ENCODE measurements at regions not wholly inside any gene's neighbourhood (a gene's known extent, or its start where the extent isn't known, plus 50 kb on each side); places are given as distances from the start of the nearest gene placed in this dataset.

- no peak for TF ChIP-seq EZH2 (IDR thresholded peaks at IDR 0.05; ENCODE audit: borderline replicate concordance, low read depth, low read length, poor library complexity, severe bottlenecking)
- no peak for TF ChIP-seq CTCF (conservative IDR thresholded peaks at IDR 0.05; ENCODE audit: low read depth, low read length)
Observed at GRCh38 chr6:68071740-68072139, 563.3 kb upstream of the ADGRB3 start.

All from A673 (cell line).